Pancreas (tissue), 10 donors: ENCODE measurements at regions not wholly inside any gene's neighbourhood (a gene's known extent, or its start where the extent isn't known, plus 50 kb on each side); places are given as distances from the start of the nearest gene placed in this dataset.

Source experiments
- ATAC-seq, 4 donors: fragments of 200-7000 bp; cut with Tn5 transposase; one replicate each; pipeline versions ENCODE4 v1.8.0 to v1.9.1; 2020; ENCODE audit warnings: mild to moderate bottlenecking in 4 of 4, moderate library complexity in 4 of 4
- DNase-seq, 6 donors: peaks; one replicate each; pipeline ENCODE4 v3.0.0-alpha.2; 2020
- FAIRE-seq: peaks from 2 replicates; lab custom pipeline; 2012; peaks lifted over from hg19 to GRCh38; lab: Jason Lieb, UNC
- H3K27ac ChIP-seq, 4 donors: fragments of 200-600 bp; sonication (generic); 1 replicate in 3 of 4; 2 replicates in 1 of 4; pipeline versions ENCODE4 v1.5.0 to v1.8.0; 2020
- H3K27me3 ChIP-seq, 4 donors: fragments of 200-600 bp; one replicate each; pipeline ENCODE4 v1.8.0; 2021
- H3K36me3 ChIP-seq, 3 donors: fragments of 200-600 bp; sonication (generic) in 1 of 3; one replicate each; pipeline versions ENCODE4 v1.5.0 to v1.8.0; 2020 to 2021
- H3K4me1 ChIP-seq, 3 donors: fragments of 200-600 bp; one replicate each; pipeline ENCODE4 v1.8.0; 2021
- H3K4me3 ChIP-seq, 4 donors: fragments of 200-600 bp; sonication (generic) in 2 of 4; one replicate each; pipeline versions ENCODE4 v1.5.0 to v1.8.0; 2020 to 2021
- H3K9me3 ChIP-seq, 4 donors: fragments of 200-600 bp; one replicate each; pipeline ENCODE4 v1.8.0; 2021
- CTCF ChIP-seq, 4 donors: fragments of 200-600 bp; sonication (generic) in 3 of 4; IDR thresholded peaks; one replicate each; pipeline versions ENCODE4 v1.5.0 to v1.8.0; 2021; ENCODE audit warnings: antibody characterized with exemption in 4 of 4
- WGBS, 2 donors: extraction: QIAGEN DNeasy Blood & Tissue Kit; methylation state at CpG; one replicate each; pipeline ENCODE4 v1.1.7; 2013; 5-methylcytosine and 5-hydroxymethylcytosine counted together
- intact Hi-C, 3 donors: fragments of 100-400 bp; cut with DNase I; formaldehyde crosslinking; loops; one replicate each; pipeline versions ENCODE4 v1.11.1 to v1.14.2; 2022
- donor health status: healthy with polysubstance abuse.
- donor health status: DM: no; HTN: no; CAD: no; lungs with moderate emphysema.
- donor health status: DM: no; HTN: no; CAD: no.
- donor health status: control.
- donor health status: control.
- donor health status: Bipolar disorder and iron deficiency.
- donor health status: DM: yes; HTN: yes; CAD: no.
- donor health status: DM: no; HTN: no; CAD: no.
- donor health status: DM: no; HTN: no; CAD: no.
- donor health status: DM: yes; HTN: yes; CAD: no.

GRCh38 chr12:105468464-105468863, 138.0 kb downstream of the C12orf75 start:
- Histone ChIP-seq H3K27ac (no peak overlapping the region), H3K4me1 (no peaks in the 10 kb centered on the region), H3K36me3 (no peaks in the 10 kb centered on the region), H3K4me3 (no peak overlapping the region), H3K9me3 (no peaks in the 10 kb centered on the region), H3K27me3 (no peaks in the 10 kb centered on the region)
- intact Hi-C loops = no loop called here
- DNase-seq = no peak
- FAIRE-seq = no peak
- TF ChIP-seq CTCF (IDR thresholded peaks at IDR 0.05) = no peak
- 43 to 50% methylated on average over 1 of the region's 1 CpG for WGBS, 2 donors
- ATAC-seq = no peak

- DNase-seq = no peak
- no peaks in the 10 kb centered on the region for H3K9me3 ChIP-seq
- H3K27me3 ChIP-seq = no peaks in the 10 kb centered on the region
- H3K27ac ChIP-seq = no peak overlapping the region
- H3K36me3 ChIP-seq = no peaks in the 10 kb centered on the region
- ATAC-seq = no peak
- no peak for FAIRE-seq
- 34 to 40% methylated on average over 5 of the region's 5 CpGs for WGBS, 2 donors
- no peaks in the 10 kb centered on the region for H3K4me1 ChIP-seq
- intact Hi-C loops = no loop called here
- no peak for TF ChIP-seq CTCF (IDR thresholded peaks at IDR 0.05)
- no peak overlapping the region for H3K4me3 ChIP-seq
These were observed 138.7 kb downstream of the C12orf75 start for GRCh38 chr12:105469211-105469610.

GRCh38 chr12:105469701-105470100, 139.2 kb downstream of the C12orf75 start:
- no peak overlapping the region for H3K27ac ChIP-seq

DNA sequence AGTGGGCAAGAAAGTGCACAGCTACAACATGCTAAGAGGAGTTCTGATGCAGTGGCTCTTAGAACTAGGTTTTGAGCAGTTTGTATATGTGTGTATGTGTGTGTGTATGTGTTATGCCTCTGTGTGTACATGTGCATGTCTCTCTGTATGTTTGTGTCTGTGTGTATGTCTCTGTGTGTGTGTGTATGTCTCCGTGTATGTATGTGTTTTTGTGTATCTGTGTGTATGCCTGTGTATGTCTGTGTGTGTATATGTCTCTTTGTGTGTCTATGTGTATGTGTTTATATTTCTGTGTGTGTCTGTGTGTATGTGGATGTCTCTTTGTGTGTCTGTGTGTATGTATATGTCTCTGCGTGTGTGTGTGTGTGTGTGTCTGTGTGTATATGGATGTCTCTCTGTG, 139.6 kb downstream of the C12orf75 start:
- intact Hi-C loops = no loop called here
- no peak for TF ChIP-seq CTCF (IDR thresholded peaks at IDR 0.05)
- ATAC-seq = no peak

More at GRCh38 chr12:105469701-105470100, 139.2 kb downstream of the C12orf75 start:
- Histone ChIP-seq H3K4me1 (no peaks in the 10 kb centered on the region), H3K4me3 (no peak overlapping the region), H3K9me3 (no peaks in the 10 kb centered on the region), H3K27me3 (no peaks in the 10 kb centered on the region), H3K36me3 (no peaks in the 10 kb centered on the region)
- ATAC-seq = no peak
- DNase-seq = no peak
- intact Hi-C loops = no loop called here
- FAIRE-seq = no peak
- no peak for TF ChIP-seq CTCF (IDR thresholded peaks at IDR 0.05)
- WGBS, 2 donors = 62 to 65% methylated on average over 5 of the region's 5 CpGs

DNA sequence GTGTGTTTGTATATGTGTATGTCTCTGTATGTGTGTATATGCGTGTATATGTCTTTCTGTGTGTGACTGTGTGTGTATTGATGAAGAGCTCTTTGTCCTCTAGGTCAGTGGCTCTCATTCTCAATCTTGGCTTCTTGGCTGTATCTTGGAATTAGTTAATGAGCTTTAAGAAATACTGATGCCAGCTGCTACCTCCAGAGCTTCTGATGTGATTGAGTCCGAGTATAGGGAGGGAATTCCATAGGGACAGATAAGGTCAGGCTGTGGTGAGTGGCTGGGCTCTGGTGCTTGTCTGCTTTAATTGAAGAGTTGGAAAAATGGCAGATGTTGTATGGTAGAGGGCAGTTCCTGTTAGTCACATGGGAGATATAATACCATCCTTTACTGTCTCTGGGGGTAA, 140.1 kb downstream of the C12orf75 start:
- H3K36me3 ChIP-seq = no peaks in the 10 kb centered on the region
- FAIRE-seq = no peak
- intact Hi-C loops = no loop called here

More for the DNA sequence above, 139.6 kb downstream of the C12orf75 start:
- Histone ChIP-seq H3K36me3 (no peaks in the 10 kb centered on the region), H3K27ac (no peak overlapping the region), H3K9me3 (no peaks in the 10 kb centered on the region), H3K4me1 (no peaks in the 10 kb centered on the region), H3K4me3 (no peak overlapping the region), H3K27me3 (no peaks in the 10 kb centered on the region)
- DNase-seq (no peak), FAIRE-seq (no peak)
- WGBS, 2 donors = 54 to 83% methylated on average over 2 of the region's 2 CpGs

More for the DNA sequence above, 140.1 kb downstream of the C12orf75 start:
- Histone ChIP-seq H3K4me3 (no peak overlapping the region), H3K4me1 (no peaks in the 10 kb centered on the region), H3K27me3 (no peaks in the 10 kb centered on the region), H3K27ac (no peak overlapping the region), H3K9me3 (no peaks in the 10 kb centered on the region)
- DNase-seq (no peak), ATAC-seq (no peak)
- TF ChIP-seq CTCF (IDR thresholded peaks at IDR 0.05) = no peak
- WGBS, 2 donors = 47 to 66% methylated on average over 2 of the region's 2 CpGs
